Neural progenitor cell (in vitro differentiated cells): ENCODE measurements at regions not wholly inside any gene's neighbourhood (a gene's known extent, or its start where the extent isn't known, plus 50 kb on each side); places are given as distances from the start of the nearest gene placed in this dataset.

Source experiments
- EZH2phosphoT487 ChIP-seq: fragments of 200-600 bp; sonication (generic); IDR thresholded peaks from 2 replicates; pipeline ENCODE4 v1.6.1; 2017; ENCODE audit warnings: antibody characterized with exemption
- TF ChIP-seq, protein P1 (sequence below): fragments of 200-600 bp; sonication (generic); IDR thresholded peaks from 2 replicates; pipeline ENCODE4 v1.5.1; 2017; ENCODE audit warnings: antibody characterized with exemption, mild to moderate bottlenecking

DNA sequence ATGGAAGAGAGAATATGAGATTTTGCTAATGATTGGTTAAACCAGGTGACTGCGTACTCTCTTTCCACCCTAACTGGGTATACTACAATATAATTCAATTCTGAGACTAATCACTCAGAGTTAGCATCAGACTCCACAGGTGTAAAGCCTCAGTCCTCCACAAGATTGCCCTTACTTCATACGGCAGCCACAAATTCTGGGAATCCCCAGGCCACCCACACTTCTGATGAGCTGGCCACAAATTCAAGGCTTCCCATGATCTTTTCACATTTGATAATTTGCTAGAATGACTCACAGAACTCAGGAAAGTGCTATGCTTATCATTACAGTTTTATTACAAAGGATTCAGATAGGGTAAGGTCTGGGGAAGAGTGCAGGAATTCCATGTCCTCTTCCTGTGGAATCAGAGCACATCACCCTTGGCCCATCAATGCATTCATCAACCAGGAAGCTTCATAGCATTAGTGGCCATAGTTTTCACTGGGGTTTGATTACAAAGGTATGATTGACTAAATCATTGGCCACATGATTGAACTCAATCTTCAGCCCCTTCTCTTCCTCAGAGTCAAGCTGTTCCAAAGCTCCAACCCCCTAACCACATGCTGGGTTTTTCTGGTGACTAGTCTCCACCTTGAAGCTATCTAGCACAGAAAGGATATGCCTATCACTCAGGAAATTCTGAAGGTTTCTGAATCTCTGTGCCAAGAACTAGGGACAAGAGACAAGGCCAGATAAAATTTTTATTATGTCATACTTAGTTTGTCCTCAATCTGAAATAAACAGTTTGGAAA, 131.7 kb downstream of the HHIPL2 start:
- TF ChIP-seq EZH2phosphoT487, result no peak
- TF ChIP-seq, protein P1, sequence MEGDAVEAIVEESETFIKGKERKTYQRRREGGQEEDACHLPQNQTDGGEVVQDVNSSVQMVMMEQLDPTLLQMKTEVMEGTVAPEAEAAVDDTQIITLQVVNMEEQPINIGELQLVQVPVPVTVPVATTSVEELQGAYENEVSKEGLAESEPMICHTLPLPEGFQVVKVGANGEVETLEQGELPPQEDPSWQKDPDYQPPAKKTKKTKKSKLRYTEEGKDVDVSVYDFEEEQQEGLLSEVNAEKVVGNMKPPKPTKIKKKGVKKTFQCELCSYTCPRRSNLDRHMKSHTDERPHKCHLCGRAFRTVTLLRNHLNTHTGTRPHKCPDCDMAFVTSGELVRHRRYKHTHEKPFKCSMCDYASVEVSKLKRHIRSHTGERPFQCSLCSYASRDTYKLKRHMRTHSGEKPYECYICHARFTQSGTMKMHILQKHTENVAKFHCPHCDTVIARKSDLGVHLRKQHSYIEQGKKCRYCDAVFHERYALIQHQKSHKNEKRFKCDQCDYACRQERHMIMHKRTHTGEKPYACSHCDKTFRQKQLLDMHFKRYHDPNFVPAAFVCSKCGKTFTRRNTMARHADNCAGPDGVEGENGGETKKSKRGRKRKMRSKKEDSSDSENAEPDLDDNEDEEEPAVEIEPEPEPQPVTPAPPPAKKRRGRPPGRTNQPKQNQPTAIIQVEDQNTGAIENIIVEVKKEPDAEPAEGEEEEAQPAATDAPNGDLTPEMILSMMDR, result no peak
